COR-L47 (cell line): ENCODE measurements at regions not wholly inside any gene's neighbourhood (a gene's known extent, or its start where the extent isn't known, plus 50 kb on each side); places are given as distances from the start of the nearest gene placed in this dataset.

Source experiments
- DNase-seq: peaks from one replicate; lab custom pipeline; 2025; lab: John Stamatoyannopoulos, UW

DNA sequence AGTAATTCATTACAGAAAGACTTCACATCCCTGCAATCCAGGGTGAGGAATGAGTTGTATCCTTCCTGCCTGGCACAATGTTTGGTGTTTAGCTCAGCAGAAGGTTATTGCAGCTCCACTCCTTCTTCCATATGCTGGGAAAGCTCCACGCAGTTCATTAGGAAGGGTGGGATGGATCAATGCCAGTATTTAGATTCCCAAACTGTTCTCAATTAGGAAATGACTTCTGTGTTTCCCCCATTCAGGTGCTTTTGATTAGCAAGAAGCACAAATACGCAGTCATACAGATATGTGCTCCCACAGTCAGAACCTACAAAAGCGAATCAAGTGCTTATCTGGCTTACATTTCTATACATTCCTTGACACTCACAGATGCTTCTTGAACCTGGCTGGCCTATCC is 340.6 kb downstream of the NYAP2 start:
- no peak for DNase-seq

DNA sequence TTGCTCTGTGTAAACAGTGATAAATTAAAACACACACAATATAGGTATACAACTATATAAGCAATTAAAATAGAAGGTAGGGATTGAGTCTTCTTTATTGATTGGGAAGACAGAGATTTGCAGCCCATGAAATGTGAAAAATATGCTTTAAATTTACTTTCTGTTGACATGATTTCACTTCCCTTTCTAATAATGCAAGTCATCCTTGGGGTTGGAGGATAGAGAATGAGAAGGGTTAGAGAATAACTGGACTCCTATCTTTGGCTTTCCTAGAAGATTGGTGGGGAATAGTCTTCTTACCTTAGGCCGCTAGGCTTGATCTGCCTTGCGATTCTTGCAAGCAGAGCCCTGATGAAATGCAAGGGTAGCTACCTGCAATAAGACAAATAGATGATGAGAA is 339.8 kb downstream of the NYAP2 start:
- DNase-seq, result no peak

DNA sequence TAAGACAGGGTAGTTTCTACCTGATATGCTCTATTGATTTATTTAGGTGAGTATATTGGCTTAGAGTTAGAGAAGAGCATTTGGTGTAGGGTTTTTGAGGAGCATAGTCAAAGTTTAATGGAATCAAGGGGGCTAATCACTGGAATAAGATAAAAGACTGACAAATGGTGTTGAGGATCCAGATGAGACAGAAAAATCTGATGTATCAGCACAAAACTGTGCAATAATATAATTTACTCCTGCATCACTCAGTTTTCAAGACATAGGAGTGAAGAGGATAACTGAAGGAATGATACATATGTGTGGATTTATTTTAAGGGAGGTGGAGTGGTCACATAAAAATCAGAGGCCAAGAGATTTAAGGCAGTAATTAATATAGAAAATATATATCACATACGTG is 339.2 kb downstream of the NYAP2 start:
- DNase-seq, result no peak

DNA sequence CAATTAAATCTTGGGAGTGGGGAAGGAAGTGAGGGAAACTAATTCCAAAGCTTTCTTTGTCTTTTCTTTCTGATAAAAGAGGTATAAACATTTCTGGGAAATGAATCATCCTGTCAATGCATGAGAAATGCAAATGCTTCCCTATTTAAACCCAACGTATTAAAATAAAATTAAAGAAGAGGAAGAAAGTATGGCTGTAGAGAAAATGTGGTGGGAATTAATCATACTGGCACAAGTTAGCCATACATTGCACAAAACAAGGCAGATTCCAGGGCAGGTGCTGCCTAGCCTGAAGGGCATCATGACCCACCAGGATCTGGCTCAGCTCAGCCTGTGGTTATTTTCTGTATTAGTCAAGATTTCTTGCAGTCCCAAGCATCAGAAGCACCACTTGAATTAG is 338.0 kb downstream of the NYAP2 start:
- no peak for DNase-seq

DNA sequence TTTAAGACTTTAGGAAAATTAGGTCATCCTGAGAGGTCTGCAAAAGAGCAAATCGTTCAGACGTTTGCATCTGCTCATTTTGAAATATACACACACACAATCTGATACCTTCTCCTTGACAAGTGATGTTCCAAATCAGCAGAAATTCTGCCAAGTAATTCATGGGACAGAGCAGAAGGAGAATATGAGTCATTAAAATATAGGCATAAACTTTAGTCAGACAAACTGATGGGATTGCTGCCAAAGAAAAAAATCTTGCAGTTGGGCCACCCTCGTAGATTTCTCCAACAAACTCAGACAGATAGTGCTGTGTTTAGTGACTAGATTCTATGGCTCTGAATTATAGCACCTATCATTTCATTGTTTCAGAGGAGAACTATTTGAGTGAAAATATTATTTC is 336.3 kb downstream of the NYAP2 start:
- no peak for DNase-seq

DNA sequence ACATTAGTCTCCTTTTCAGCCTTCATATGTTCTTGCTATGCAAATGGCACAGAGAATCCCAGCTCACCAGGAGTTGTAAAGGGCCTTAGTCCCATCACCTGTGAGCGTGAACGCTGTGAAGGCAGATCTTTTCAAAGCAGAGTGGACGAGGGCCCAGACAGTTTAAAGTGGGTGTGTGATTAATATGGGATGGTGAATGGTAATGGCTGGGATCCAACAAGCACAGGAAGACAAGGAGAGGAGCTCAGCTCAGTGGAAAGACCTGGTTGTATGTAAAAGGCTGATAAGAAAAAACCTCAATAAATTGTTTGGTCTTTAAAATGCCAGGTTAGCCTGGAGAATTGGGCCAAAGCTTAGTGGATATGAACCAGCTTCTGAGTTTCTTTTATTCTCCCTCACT is 326.2 kb downstream of the NYAP2 start:
- no peak for DNase-seq
